K562 (cell line): ENCODE measurements at regions not wholly inside any gene's neighbourhood (a gene's known extent, or its start where the extent isn't known, plus 50 kb on each side); places are given as distances from the start of the nearest gene placed in this dataset.

ENCODE experiments used
- ATAC-seq: fragments of 200-7000 bp; cut with Tn5 transposase; 3 replicates; pipeline ENCODE4 v1.9.1; 2020; ENCODE audit warnings: moderate library complexity
- BruUV-seq: library from RNA; stranded (reverse); fragments of 400-500 nt; replicated peaks from 2 replicates; lab custom pipeline; 2021; lab: Mats Ljungman, UMichigan
- CTCF ChIA-PET: fragments of 300-600 bp; formaldehyde crosslinking; extraction: SDS; loops from one replicate; lab custom pipeline; 2021; ENCODE audit warnings: low intra/inter-chr PET ratio; lab: Yijun Ruan, JAX
- POLR2A ChIA-PET: fragments of 300-600, 350-650 bp; sonication (Branson Sonifier 250); formaldehyde crosslinking; extraction: SDS; loops from one replicate; lab custom pipeline; 2021; ENCODE audit warnings: antibody characterized with exemption, inconsistent platforms; lab: Yijun Ruan, JAX
- DNase-seq, 4 experiments: peaks; one replicate each; pipeline versions ENCODE4 v3.0.0 to v3.0.0-alpha.2; 2011 to 2018; ENCODE audit warnings: low spot score in 3 of 4, mixed read lengths in 3 of 4; ENCODE audit errors: extremely low read depth in 1 of 4
- FAIRE-seq: peaks from 2 replicates; lab custom pipeline; 2011; peaks lifted over from hg19 to GRCh38; lab: Jason Lieb, UNC
- H2AFZ ChIP-seq: 2 replicates; pipeline ENCODE4 v1.6.0; 2011; ENCODE audit warnings: low read depth, low read length, control low read depth, inconsistent platforms
- H3K27ac ChIP-seq: fragments of 200-600 bp; 3 replicates; pipeline ENCODE4 v1.8.0; 2011; ENCODE audit warnings: low read depth, mild to moderate bottlenecking, control low read depth, inconsistent platforms, low read length, moderate library complexity, mixed read lengths; ENCODE audit errors: extremely low read depth
- H3K27me3 ChIP-seq, 2 experiments: fragments of 300-600 bp in 1 of 2; 2 replicates in 1 of 2; 3 replicates in 1 of 2; pipeline versions ENCODE4 v1.6.0 to v1.8.0; 2011; ENCODE audit warnings: inconsistent platforms in 2 of 2, low read length in 2 of 2, mild to moderate bottlenecking in 1 of 2, mixed read lengths in 1 of 2, moderate library complexity in 1 of 2; ENCODE audit not compliant: control insufficient read depth in 2 of 2, insufficient read depth in 2 of 2
- H3K36me3 ChIP-seq: fragments of 300-600 bp; 3 replicates; pipeline ENCODE4 v1.8.0; 2011; ENCODE audit warnings: mild to moderate bottlenecking, low read length, inconsistent platforms; ENCODE audit not compliant: control insufficient read depth, insufficient read depth
- H3K4me1 ChIP-seq, 2 experiments: fragments of 200-600 bp in 1 of 2; replicated peaks in 1 of 2; 2 replicates in 1 of 2; 3 replicates in 1 of 2; pipeline versions ENCODE4 v1.5.1 to v1.8.0; 2011; ENCODE audit warnings: inconsistent platforms in 2 of 2, low read length in 2 of 2, mild to moderate bottlenecking in 1 of 2, mixed read lengths in 1 of 2, moderate library complexity in 1 of 2; ENCODE audit not compliant: control insufficient read depth in 2 of 2, insufficient read depth in 2 of 2
- H3K4me2 ChIP-seq: 2 replicates; pipeline ENCODE4 v1.6.1; 2011; ENCODE audit warnings: low read length, control low read depth, inconsistent platforms, mixed read lengths; ENCODE audit not compliant: insufficient read depth
- H3K4me3 ChIP-seq: fragments of 200-600 bp; sonication (generic), shearing (Covaris generic); 2 replicates; pipeline ENCODE4 v1.5.1; 2016; ENCODE audit warnings: control low read depth, inconsistent platforms
- H3K79me2 ChIP-seq: fragments of 200-600 bp; 3 replicates; pipeline ENCODE4 v1.8.0; 2011; ENCODE audit warnings: low read length, inconsistent platforms; ENCODE audit not compliant: control insufficient read depth, insufficient read depth
- H3K9ac ChIP-seq, 2 experiments: 2 replicates each; pipeline versions ENCODE4 v1.6.0 to v1.6.1; 2011; ENCODE audit warnings: low read depth in 2 of 2, low read length in 2 of 2, control low read depth in 1 of 2, inconsistent platforms in 1 of 2, mild to moderate bottlenecking in 1 of 2, mixed read lengths in 1 of 2; ENCODE audit not compliant: insufficient read depth in 1 of 2
- H3K9me1 ChIP-seq: one replicate; pipeline ENCODE4 v1.6.0; 2011; ENCODE audit warnings: inconsistent platforms, mild to moderate bottlenecking, low read length, moderate library complexity; ENCODE audit not compliant: control insufficient read depth, insufficient read depth
- H3K9me3 ChIP-seq: replicated peaks from 2 replicates; pipeline ENCODE4 v1.5.1; 2011; ENCODE audit warnings: low read depth, low read length, inconsistent platforms; ENCODE audit not compliant: control insufficient read depth, insufficient read depth
- H4K20me1 ChIP-seq: replicated peaks from 2 replicates; pipeline ENCODE4 v1.6.1; 2011; ENCODE audit warnings: low read length, inconsistent platforms, mixed read lengths; ENCODE audit not compliant: control insufficient read depth, insufficient read depth
- ADNP ChIP-seq: fragments of 200-800 bp; sonication (Bioruptor generic); IDR thresholded peaks from 2 replicates; pipeline ENCODE4 v1.6.1; 2016; ENCODE audit warnings: missing genetic modification characterization, missing compliant biosample characterization
- BDP1 ChIP-seq: IDR thresholded peaks from 3 replicates; pipeline ENCODE4 v1.6.1; 2011; ENCODE audit not compliant: insufficient read length, insufficient read depth
- IFI16 ChIP-seq: fragments of 250-450 bp; sonication (Bioruptor Pico); IDR thresholded peaks from 2 replicates; pipeline ENCODE4 v2.1.2; 2022; ENCODE audit warnings: mild to moderate bottlenecking, inconsistent platforms
- JUN ChIP-seq, 2 experiments: sonication (generic) in 1 of 2; formaldehyde crosslinking in 1 of 2; IDR thresholded peaks; 2 replicates each; pipeline versions ENCODE4 v1.6.1 to v1.8.0; 2012 to 2022; ENCODE audit warnings: borderline replicate concordance in 2 of 2, mild to moderate bottlenecking in 2 of 2, improper control_type of control experiment in 1 of 2, low read depth in 1 of 2, low read length in 1 of 2, missing genetic modification reagents in 1 of 2
- MCM2 ChIP-seq: fragments of 450-650 bp; IDR thresholded peaks from 2 replicates; pipeline ENCODE4 v1.6.1; 2017; ENCODE audit warnings: low read depth, mild to moderate bottlenecking
- NR4A1 ChIP-seq, 2 experiments: fragments of 250-450 bp in 1 of 2; fragments of 450-650 bp in 1 of 2; sonication (Bioruptor Pico) in 1 of 2; IDR thresholded peaks; 2 replicates each; pipeline versions ENCODE4 v1.4.0 to v1.6.1; 2016 to 2020; ENCODE audit warnings: mild to moderate bottlenecking in 2 of 2, missing compliant biosample characterization in 1 of 2, missing genetic modification characterization in 1 of 2, moderate library complexity in 1 of 2
- PHTF2 ChIP-seq: fragments of 250-450 bp; sonication (Bioruptor Pico); IDR thresholded peaks from 2 replicates; pipeline ENCODE4 v1.5.0; 2021; ENCODE audit warnings: mild to moderate bottlenecking
- RBM22 ChIP-seq: fragments of 200-400 bp; formaldehyde crosslinking; IDR thresholded peaks from 2 replicates; pipeline ENCODE4 v1.6.1; 2018; ENCODE audit warnings: low read length, low read depth; ENCODE audit not compliant: poor library complexity, severe bottlenecking
- SNIP1 ChIP-seq: fragments of 450-650 bp; IDR thresholded peaks from 2 replicates; pipeline ENCODE4 v1.7.1; 2017; ENCODE audit warnings: low read depth, mild to moderate bottlenecking
- TARDBP ChIP-seq: fragments of 450-650 bp; IDR thresholded peaks from 2 replicates; pipeline ENCODE4 v1.6.1; 2016
- WGBS: fragments of 100-300 bp; shearing (Covaris generic); methylation state at CpG from one replicate; pipeline ENCODE4 v1.1.6; 2016; ENCODE audit warnings: low coverage, mixed read lengths; ENCODE audit not compliant: insufficient coverage; ENCODE audit errors: missing lambda C conversion rate; 5-methylcytosine and 5-hydroxymethylcytosine counted together
- in situ Hi-C: fragments of 300-500 bp; cut with MboI; formaldehyde crosslinking; loops from 4 replicates; pipeline ENCODE4 v1.15.0; 2018; ENCODE audit warnings: inconsistent platforms, mixed read lengths
- intact Hi-C: fragments of 100-400 bp; cut with micrococcal nuclease; formaldehyde crosslinking; loops from 2 replicates; pipeline ENCODE4 v1.14.2; 2022
- TF ChIP-seq, protein P1 (sequence below): sonication (generic); formaldehyde crosslinking; IDR thresholded peaks from 2 replicates; pipeline ENCODE4 v1.8.0; 2022; ENCODE audit warnings: mild to moderate bottlenecking, missing genetic modification reagents
- TF ChIP-seq, protein P2 (sequence below): sonication (generic); IDR thresholded peaks from 2 replicates; pipeline ENCODE4 v1.6.1; 2016
- TF ChIP-seq, protein P3 (sequence below): fragments of 450-650 bp; IDR thresholded peaks from 2 replicates; pipeline ENCODE4 v1.6.1; 2016
- TF ChIP-seq, protein P4 (sequence below): fragments of 250-450 bp; sonication (Bioruptor Pico); IDR thresholded peaks from 2 replicates; pipeline ENCODE4 v1.5.1; 2021; ENCODE audit warnings: mild to moderate bottlenecking

DNA sequence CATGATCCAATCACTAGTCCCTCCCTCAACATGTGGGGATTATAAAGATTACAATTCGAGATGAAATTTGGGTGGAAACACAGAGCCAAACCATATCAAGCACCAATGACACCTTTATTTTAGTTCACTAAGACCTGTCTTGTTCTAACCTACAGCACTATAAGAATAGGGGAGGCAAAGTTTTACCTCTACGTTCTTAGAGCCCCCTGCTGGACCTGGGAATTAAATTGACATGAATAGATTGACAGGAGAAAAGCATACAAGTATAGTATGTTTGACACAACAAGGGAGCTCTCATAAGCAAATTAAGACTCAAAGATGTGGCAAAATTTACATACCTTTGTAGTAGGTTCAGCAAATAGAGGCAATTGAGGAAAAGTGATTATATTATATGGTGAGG lies 974.4 kb upstream of the ALCAM start (continued):
- TF ChIP-seq SNIP1 (no peak), RBM22 (no peak), MCM2 (no peak), JUN (IDR thresholded peaks at IDR 0.05; ENCODE audit: borderline replicate concordance, low read depth, low read length) (no peak), JUN (CRISPR knock-in tag; IDR thresholded peaks at IDR 0.05; ENCODE audit: borderline replicate concordance) (no peak)
- TF ChIP-seq, protein P1, sequence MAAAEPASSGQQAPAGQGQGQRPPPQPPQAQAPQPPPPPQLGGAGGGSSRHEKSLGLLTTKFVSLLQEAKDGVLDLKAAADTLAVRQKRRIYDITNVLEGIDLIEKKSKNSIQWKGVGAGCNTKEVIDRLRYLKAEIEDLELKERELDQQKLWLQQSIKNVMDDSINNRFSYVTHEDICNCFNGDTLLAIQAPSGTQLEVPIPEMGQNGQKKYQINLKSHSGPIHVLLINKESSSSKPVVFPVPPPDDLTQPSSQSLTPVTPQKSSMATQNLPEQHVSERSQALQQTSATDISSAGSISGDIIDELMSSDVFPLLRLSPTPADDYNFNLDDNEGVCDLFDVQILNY (CRISPR knock-in tag) = no peak
- TF ChIP-seq, protein P2, sequence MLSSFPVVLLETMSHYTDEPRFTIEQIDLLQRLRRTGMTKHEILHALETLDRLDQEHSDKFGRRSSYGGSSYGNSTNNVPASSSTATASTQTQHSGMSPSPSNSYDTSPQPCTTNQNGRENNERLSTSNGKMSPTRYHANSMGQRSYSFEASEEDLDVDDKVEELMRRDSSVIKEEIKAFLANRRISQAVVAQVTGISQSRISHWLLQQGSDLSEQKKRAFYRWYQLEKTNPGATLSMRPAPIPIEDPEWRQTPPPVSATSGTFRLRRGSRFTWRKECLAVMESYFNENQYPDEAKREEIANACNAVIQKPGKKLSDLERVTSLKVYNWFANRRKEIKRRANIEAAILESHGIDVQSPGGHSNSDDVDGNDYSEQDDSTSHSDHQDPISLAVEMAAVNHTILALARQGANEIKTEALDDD = no peak

DNA sequence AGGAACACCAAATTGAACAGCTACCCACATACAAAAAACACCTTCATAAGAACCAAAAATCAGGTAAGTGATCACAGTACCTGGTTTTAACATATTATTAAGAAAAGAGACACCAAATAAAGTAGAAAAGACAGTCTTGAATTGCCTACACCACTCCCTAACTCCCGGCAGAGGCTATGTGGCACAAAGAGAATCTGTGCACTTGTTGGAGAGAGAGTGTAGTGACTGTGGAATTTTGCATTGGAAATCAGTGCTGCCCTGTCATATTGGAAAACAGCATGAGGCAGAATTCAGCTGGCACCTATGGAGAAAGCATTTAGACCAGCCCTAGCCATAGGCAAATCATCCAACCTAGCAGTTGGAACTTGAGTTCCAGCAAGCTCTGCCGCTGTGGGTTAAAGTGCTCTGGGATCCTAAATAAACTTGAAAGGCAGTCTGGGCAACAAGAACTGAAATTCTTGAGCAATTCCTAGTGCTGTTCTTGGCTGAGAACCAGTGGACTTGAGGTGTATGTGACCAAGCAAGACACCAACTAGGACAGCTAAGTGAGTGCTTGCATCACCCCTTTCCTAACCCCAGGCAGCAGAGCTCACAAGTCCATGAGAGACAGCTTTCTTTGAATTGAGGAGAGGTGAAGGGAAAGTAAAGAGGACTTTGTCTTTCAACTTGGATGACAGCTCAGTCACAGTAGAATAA lies 969.6 kb upstream of the ALCAM start:
- in situ Hi-C loops = no loop called here

More for the DNA sequence above, 969.6 kb upstream of the ALCAM start:
- intact Hi-C loops = no loop called here
- no peaks in the 10 kb centered on the region for H3K36me3 ChIP-seq
- no peak overlapping the region for H3K27ac ChIP-seq
- CTCF ChIA-PET = no interaction called here
- H3K79me2 ChIP-seq = no peaks in the 10 kb centered on the region
- H3K9me1 ChIP-seq = no peaks in the 10 kb centered on the region
- no peaks in the 10 kb centered on the region for H3K27me3 ChIP-seq
- DNase-seq = no peak
- H3K4me3 ChIP-seq = no peak overlapping the region
- WGBS = 0% methylated on average over 1 of the region's 2 CpGs
- ATAC-seq = no peak
- FAIRE-seq = no peak
- H2AFZ ChIP-seq = no peak overlapping the region
- no peak overlapping the region for H3K9ac ChIP-seq
- BruUV-seq = no TSS peak
- H3K9me3 ChIP-seq = no peaks in the 10 kb centered on the region
- TF ChIP-seq, protein P3, sequence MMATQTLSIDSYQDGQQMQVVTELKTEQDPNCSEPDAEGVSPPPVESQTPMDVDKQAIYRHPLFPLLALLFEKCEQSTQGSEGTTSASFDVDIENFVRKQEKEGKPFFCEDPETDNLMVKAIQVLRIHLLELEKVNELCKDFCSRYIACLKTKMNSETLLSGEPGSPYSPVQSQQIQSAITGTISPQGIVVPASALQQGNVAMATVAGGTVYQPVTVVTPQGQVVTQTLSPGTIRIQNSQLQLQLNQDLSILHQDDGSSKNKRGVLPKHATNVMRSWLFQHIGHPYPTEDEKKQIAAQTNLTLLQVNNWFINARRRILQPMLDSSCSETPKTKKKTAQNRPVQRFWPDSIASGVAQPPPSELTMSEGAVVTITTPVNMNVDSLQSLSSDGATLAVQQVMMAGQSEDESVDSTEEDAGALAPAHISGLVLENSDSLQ = no peak
- TF ChIP-seq, protein P4, sequence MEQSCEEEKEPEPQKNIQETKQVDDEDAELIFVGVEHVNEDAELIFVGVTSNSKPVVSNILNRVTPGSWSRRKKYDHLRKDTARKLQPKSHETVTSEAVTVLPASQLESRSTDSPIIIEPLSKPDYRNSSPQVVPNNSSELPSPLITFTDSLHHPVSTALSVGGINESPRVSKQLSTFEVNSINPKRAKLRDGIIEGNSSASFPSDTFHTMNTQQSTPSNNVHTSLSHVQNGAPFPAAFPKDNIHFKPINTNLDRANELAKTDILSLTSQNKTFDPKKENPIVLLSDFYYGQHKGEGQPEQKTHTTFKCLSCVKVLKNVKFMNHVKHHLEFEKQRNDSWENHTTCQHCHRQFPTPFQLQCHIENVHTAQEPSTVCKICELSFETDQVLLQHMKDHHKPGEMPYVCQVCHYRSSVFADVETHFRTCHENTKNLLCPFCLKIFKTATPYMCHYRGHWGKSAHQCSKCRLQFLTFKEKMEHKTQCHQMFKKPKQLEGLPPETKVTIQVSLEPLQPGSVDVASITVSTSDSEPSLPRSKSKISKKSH (CRISPR knock-in tag) = no peak
- TF ChIP-seq TARDBP = no peak
- no peak for TF ChIP-seq NR4A1 (CRISPR knock-in tag; IDR thresholded peaks at IDR 0.05)
- no peak for TF ChIP-seq NR4A1 (tag; IDR thresholded peaks at IDR 0.05)
- TF ChIP-seq IFI16 (CRISPR knock-in tag) = no peak
- TF ChIP-seq BDP1 = no peak
- TF ChIP-seq PHTF2 (CRISPR knock-in tag) = no peak
- TF ChIP-seq ADNP (tag) = no peak
- no peaks in the 10 kb centered on the region for H3K4me1 ChIP-seq
- POLR2A ChIA-PET = no interaction called here
- no peaks in the 10 kb centered on the region for H4K20me1 ChIP-seq
- no peak overlapping the region for H3K4me2 ChIP-seq
